Endothelial cell of umbilical vein (primary cell): ENCODE measurements at regions not wholly inside any gene's neighbourhood (a gene's known extent, or its start where the extent isn't known, plus 50 kb on each side); places are given as distances from the start of the nearest gene placed in this dataset.
"Not testable (repeated sequence)": the region's sequence is repeated elsewhere in the genome, so short reads cannot be mapped to it uniquely, and the experiment has no call there.

Experiments used
- EZH2 ChIP-seq: IDR thresholded peaks from 2 replicates; pipeline ENCODE4 v1.6.1; 2012; ENCODE audit warnings: borderline replicate concordance, low read depth, mild to moderate bottlenecking, moderate library complexity, low read length, inconsistent platforms; ENCODE audit not compliant: severe bottlenecking
- FOS ChIP-seq: IDR thresholded peaks from 2 replicates; pipeline ENCODE4 v1.6.1; 2011; ENCODE audit warnings: mild to moderate bottlenecking, low read length, moderate library complexity, borderline replicate concordance; ENCODE audit not compliant: insufficient read depth
- JUN ChIP-seq: IDR thresholded peaks from 2 replicates; pipeline ENCODE4 v1.6.1; 2011; ENCODE audit warnings: borderline replicate concordance, low read depth; ENCODE audit not compliant: insufficient read length, insufficient read depth
- POLR2A ChIP-seq: IDR thresholded peaks from 2 replicates; pipeline ENCODE4 v1.6.1; 2012; ENCODE audit warnings: low read depth, mild to moderate bottlenecking, control low read depth, low read length
- TF ChIP-seq, protein P1 (sequence below), 2 donors: IDR thresholded peaks; 1 replicate in 1 of 2; 2 replicates in 1 of 2; pipeline ENCODE4 v1.5.1; 2011; ENCODE audit warnings: low read length in 2 of 2, mild to moderate bottlenecking in 2 of 2, moderate library complexity in 2 of 2, control low read depth in 1 of 2, inconsistent platforms in 1 of 2, low read depth in 1 of 2; ENCODE audit not compliant: insufficient read depth in 1 of 2; ENCODE audit errors: extremely low read depth in 1 of 2

DNA sequence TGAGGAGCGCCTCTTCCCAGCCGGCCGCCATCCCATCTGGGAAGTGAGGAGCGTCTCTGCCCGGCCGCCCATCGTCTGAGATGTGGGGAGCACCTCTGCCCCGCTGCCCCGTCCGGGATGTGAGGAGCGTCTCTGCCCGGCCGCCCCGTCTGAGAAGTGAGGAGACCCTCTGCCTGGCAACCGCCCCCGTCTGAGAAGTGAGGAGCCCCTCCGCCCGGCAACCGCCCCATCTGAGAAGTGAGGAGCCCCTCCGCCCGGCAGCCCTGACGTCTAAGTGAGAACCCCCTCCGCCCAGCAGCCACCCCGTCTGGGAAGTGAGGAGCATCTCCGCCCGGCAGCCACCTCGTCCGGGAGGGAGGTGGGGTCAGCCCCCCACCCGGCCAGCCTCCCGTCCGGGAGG is 319.9 kb upstream of the EPHA4 start:
- TF ChIP-seq, protein P1, sequence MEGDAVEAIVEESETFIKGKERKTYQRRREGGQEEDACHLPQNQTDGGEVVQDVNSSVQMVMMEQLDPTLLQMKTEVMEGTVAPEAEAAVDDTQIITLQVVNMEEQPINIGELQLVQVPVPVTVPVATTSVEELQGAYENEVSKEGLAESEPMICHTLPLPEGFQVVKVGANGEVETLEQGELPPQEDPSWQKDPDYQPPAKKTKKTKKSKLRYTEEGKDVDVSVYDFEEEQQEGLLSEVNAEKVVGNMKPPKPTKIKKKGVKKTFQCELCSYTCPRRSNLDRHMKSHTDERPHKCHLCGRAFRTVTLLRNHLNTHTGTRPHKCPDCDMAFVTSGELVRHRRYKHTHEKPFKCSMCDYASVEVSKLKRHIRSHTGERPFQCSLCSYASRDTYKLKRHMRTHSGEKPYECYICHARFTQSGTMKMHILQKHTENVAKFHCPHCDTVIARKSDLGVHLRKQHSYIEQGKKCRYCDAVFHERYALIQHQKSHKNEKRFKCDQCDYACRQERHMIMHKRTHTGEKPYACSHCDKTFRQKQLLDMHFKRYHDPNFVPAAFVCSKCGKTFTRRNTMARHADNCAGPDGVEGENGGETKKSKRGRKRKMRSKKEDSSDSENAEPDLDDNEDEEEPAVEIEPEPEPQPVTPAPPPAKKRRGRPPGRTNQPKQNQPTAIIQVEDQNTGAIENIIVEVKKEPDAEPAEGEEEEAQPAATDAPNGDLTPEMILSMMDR (IDR thresholded peaks at IDR 0.05; ENCODE audit: extremely low read depth in 1 of 2, insufficient read depth in 1 of 2, low read depth in 1 of 2, low read length in 2 of 2): not testable (repeated sequence)
- TF ChIP-seq EZH2, POLR2A, FOS, JUN: not testable (repeated sequence)
